GM23248 (cell line): ENCODE measurements at regions not wholly inside any gene's neighbourhood (a gene's known extent, or its start where the extent isn't known, plus 50 kb on each side); places are given as distances from the start of the nearest gene placed in this dataset.
A peak's percentile ranks its signal among the peaks of the same experiment; 100 is the strongest.
"Not testable (repeated sequence)": the region's sequence is repeated elsewhere in the genome, so short reads cannot be mapped to it uniquely, and the experiment has no call there.

ENCODE experiments used
- DNase-seq: peaks from one replicate; pipeline ENCODE4 v3.0.0-alpha.2; 2015
- H2AFZ ChIP-seq: fragments of 200-600 bp; sonication (generic); 2 replicates; pipeline ENCODE4 v1.6.1; 2016; ENCODE audit warnings: antibody characterized with exemption
- H3F3A ChIP-seq: fragments of 200-600 bp; sonication (generic); 2 replicates; pipeline ENCODE4 v1.6.1; 2016; ENCODE audit warnings: mild to moderate bottlenecking, antibody characterized with exemption, mixed run types; ENCODE audit not compliant: insufficient read depth
- H3K27ac ChIP-seq: fragments of 200-600 bp; sonication (generic); 2 replicates; pipeline ENCODE4 v1.5.1; 2016; ENCODE audit warnings: mild to moderate bottlenecking
- H3K27me3 ChIP-seq: fragments of 200-600 bp; sonication (generic); replicated peaks from 2 replicates; pipeline ENCODE4 v1.6.1; 2016; ENCODE audit warnings: mild to moderate bottlenecking; ENCODE audit not compliant: insufficient read depth
- H3K36me3 ChIP-seq: fragments of 200-600 bp; sonication (generic); 2 replicates; pipeline ENCODE4 v1.6.1; 2016; ENCODE audit warnings: low read depth, mild to moderate bottlenecking
- H3K4me1 ChIP-seq: fragments of 200-600 bp; sonication (generic); 2 replicates; pipeline ENCODE4 v1.6.1; 2016; ENCODE audit warnings: mild to moderate bottlenecking; ENCODE audit not compliant: insufficient read depth
- H3K4me2 ChIP-seq: fragments of 200-600 bp; sonication (generic); one replicate; pipeline ENCODE4 v1.6.1; 2016; ENCODE audit warnings: mild to moderate bottlenecking; ENCODE audit not compliant: unreplicated experiment
- H3K4me3 ChIP-seq: fragments of 200-600 bp; sonication (generic); 2 replicates; pipeline ENCODE4 v1.5.1; 2016; ENCODE audit warnings: mild to moderate bottlenecking
- H3K79me2 ChIP-seq: fragments of 200-600 bp; sonication (generic); 2 replicates; pipeline ENCODE4 v1.6.1; 2016; ENCODE audit warnings: mild to moderate bottlenecking; ENCODE audit not compliant: insufficient read depth
- H3K9ac ChIP-seq: fragments of 200-600 bp; sonication (generic); 2 replicates; pipeline ENCODE4 v1.6.1; 2016; ENCODE audit warnings: mild to moderate bottlenecking
- H3K9me2 ChIP-seq: fragments of 200-600 bp; sonication (generic); 2 replicates; pipeline ENCODE4 v1.6.1; 2016; ENCODE audit warnings: mixed run types, mild to moderate bottlenecking, moderate library complexity; ENCODE audit not compliant: insufficient read depth
- H3K9me3 ChIP-seq: fragments of 200-600 bp; sonication (generic); one replicate; pipeline ENCODE4 v1.6.1; 2017; ENCODE audit warnings: low read depth
- H4K20me1 ChIP-seq: fragments of 200-600 bp; sonication (generic); 2 replicates; pipeline ENCODE4 v1.6.0; 2016; ENCODE audit not compliant: insufficient read depth
- EZH2 ChIP-seq: fragments of 200-600 bp; sonication (generic); IDR thresholded peaks from 2 replicates; pipeline ENCODE4 v1.6.1; 2018; ENCODE audit warnings: antibody characterized with exemption, mild to moderate bottlenecking; ENCODE audit not compliant: insufficient read depth, poor library complexity, severe bottlenecking
- EZH2phosphoT487 ChIP-seq: fragments of 200-600 bp; sonication (generic); IDR thresholded peaks from 2 replicates; pipeline ENCODE4 v1.6.1; 2018; ENCODE audit warnings: antibody characterized with exemption, moderate library complexity, mild to moderate bottlenecking, low read depth; ENCODE audit not compliant: insufficient read depth
- WGBS, 2 experiments: methylation state at CpG; one replicate each; pipeline ENCODE4 v1.1.6; 2015 to 2017; ENCODE audit warnings: low lambda C conversion rate in 2 of 2, low coverage in 1 of 2; ENCODE audit errors: missing lambda C conversion rate in 2 of 2; 5-methylcytosine and 5-hydroxymethylcytosine counted together
- in situ Hi-C: fragments of 300-500 bp; cut with MboI; formaldehyde crosslinking; loops from 2 replicates; pipeline ENCODE4 v1.15.0; 2020

GRCh38 chr2:61658841-61659780 is 121.0 kb upstream of the XPO1 start:
- no peak overlapping the region for H3K4me3 ChIP-seq
- no peaks in the 10 kb centered on the region for H3K9me2 ChIP-seq
- 38 to 46% methylated on average over 3 of the region's 3 CpGs for WGBS, 2 experiments
- no peaks in the 10 kb centered on the region for H3F3A ChIP-seq
- in situ Hi-C loops = no loop called here
- no peak overlapping the region for H2AFZ ChIP-seq
- no peak overlapping the region for H3K9ac ChIP-seq
- no peaks in the 10 kb centered on the region for H4K20me1 ChIP-seq
- H3K27me3 ChIP-seq = no peaks in the 10 kb centered on the region
- no peaks in the 10 kb centered on the region for H3K36me3 ChIP-seq
- peak; percentile 65 for DNase-seq
- no peaks in the 10 kb centered on the region for H3K79me2 ChIP-seq
- no peak overlapping the region for H3K27ac ChIP-seq
- peak overlapping the region; percentile 8 for H3K4me2 ChIP-seq
- TF ChIP-seq EZH2 = no peak
- TF ChIP-seq EZH2phosphoT487 = no peak
- no peaks in the 10 kb centered on the region for H3K9me3 ChIP-seq
- peaks cover 9% of the 10 kb centered on the region; the same call in 1 of the 2 replicates for H3K4me1 ChIP-seq

- in situ Hi-C loops, H3K4me2 ChIP-seq, H3K27ac ChIP-seq, H2AFZ ChIP-seq, H3K4me3 ChIP-seq, H3K9me2 ChIP-seq, H3K79me2 ChIP-seq, H3K27me3 ChIP-seq, H4K20me1 ChIP-seq, H3K9ac ChIP-seq, H3K36me3 ChIP-seq, H3K9me3 ChIP-seq: not testable (repeated sequence)
- peak; percentile 9 for DNase-seq
- WGBS, 2 experiments = 68 to 73% methylated on average over 3 of the region's 3 CpGs
- Histone ChIP-seq H3F3A (peaks cover 15% of the 10 kb centered on the region), H3K4me1 (peaks cover 12% of the 10 kb centered on the region)
Measured at GRCh38 chr2:61649946-61650345, 111.8 kb upstream of the XPO1 start.

GRCh38 chr2:61649021-61649420 is 110.9 kb upstream of the XPO1 start:
- in situ Hi-C loops = no loop called here

DNA sequence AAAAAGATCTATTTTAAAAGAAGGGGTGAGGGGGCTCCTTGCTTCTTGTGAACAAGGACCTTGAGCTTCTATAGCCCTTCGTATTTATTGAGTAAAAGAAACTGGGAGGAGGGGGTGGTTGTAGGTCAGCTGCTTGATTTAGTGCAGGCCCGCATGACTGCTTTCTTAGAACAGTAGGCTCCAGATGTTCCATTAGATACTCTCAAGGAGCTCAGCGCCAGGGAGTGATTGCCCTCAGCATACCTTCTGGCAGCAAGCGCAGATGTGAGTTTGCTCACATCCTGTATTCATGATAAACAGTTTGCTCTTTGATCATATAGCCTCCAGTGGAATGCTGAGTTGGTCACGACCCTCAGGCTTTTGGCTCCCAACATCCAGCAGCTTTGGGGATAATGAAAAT is 108.9 kb upstream of the XPO1 start:
- H3K4me2 ChIP-seq = no peak overlapping the region
- WGBS, 2 experiments = 74 to 77% methylated on average over 5 of the region's 5 CpGs
- H3F3A ChIP-seq = peaks cover 15% of the 10 kb centered on the region
- H4K20me1 ChIP-seq = no peaks in the 10 kb centered on the region
- in situ Hi-C loops = no loop called here
- no peaks in the 10 kb centered on the region for H3K9me2 ChIP-seq
- peaks cover 12% of the 10 kb centered on the region for H3K4me1 ChIP-seq
- TF ChIP-seq EZH2 = no peak
- TF ChIP-seq EZH2phosphoT487 = no peak
- no peak overlapping the region for H3K4me3 ChIP-seq
- no peaks in the 10 kb centered on the region for H3K27me3 ChIP-seq
- no peak for DNase-seq
- H3K27ac ChIP-seq = no peak overlapping the region
- H3K36me3 ChIP-seq = no peaks in the 10 kb centered on the region
- no peaks in the 10 kb centered on the region for H3K9me3 ChIP-seq
- no peaks in the 10 kb centered on the region for H3K79me2 ChIP-seq
- no peak overlapping the region for H3K9ac ChIP-seq
- no peak overlapping the region for H2AFZ ChIP-seq

More at GRCh38 chr2:61649021-61649420, 110.9 kb upstream of the XPO1 start:
- DNase-seq = no peak
- no peaks in the 10 kb centered on the region for H3K27me3 ChIP-seq
- no peak overlapping the region for H3K9ac ChIP-seq
- peaks cover 15% of the 10 kb centered on the region for H3F3A ChIP-seq
- H3K27ac ChIP-seq = no peak overlapping the region
- no peaks in the 10 kb centered on the region for H3K9me3 ChIP-seq
- H3K36me3 ChIP-seq = no peaks in the 10 kb centered on the region
- H3K79me2 ChIP-seq = no peaks in the 10 kb centered on the region
- H3K9me2 ChIP-seq = no peaks in the 10 kb centered on the region
- no peaks in the 10 kb centered on the region for H4K20me1 ChIP-seq
- H3K4me2 ChIP-seq = no peak overlapping the region
- no peak overlapping the region for H2AFZ ChIP-seq
- TF ChIP-seq EZH2 (no peak), EZH2phosphoT487 (no peak)
- 80 to 83% methylated on average over 2 of the region's 2 CpGs for WGBS, 2 experiments
- H3K4me3 ChIP-seq = no peak overlapping the region
- peaks cover 12% of the 10 kb centered on the region for H3K4me1 ChIP-seq
